Activated naive CD8-positive, alpha-beta T cell treated with anti-CD3 and anti-CD28 coated beads, Interleukin-2, amount 10 ng/mL, durations not matched to agents 7 days and 5 days (primary cell): ENCODE measurements at regions not wholly inside any gene's neighbourhood (a gene's known extent, or its start where the extent isn't known, plus 50 kb on each side); places are given as distances from the start of the nearest gene placed in this dataset.

Source experiments
- ATAC-seq: fragments of 150-1000 bp; cut with Tn5 transposase; one replicate; pipeline ENCODE4 v1.10.0; 2021; ENCODE audit warnings: low read depth, moderate library complexity
- POLR2A ChIA-PET: fragments of 350-600 bp; sonication (Branson Sonifier 250); formaldehyde crosslinking; loops from one replicate; lab custom pipeline; 2021; ENCODE audit warnings: antibody characterized with exemption; lab: Charles Lee
- DNase-seq: peaks from one replicate; pipeline ENCODE4 v3.0.0; 2021
- H3K27ac Mint-ChIP-seq: one replicate; pipeline ENCODE4 v1.8.0; 2022; ENCODE audit warnings: mild to moderate bottlenecking, mixed read lengths
- H3K27me3 Mint-ChIP-seq: one replicate; pipeline ENCODE4 v1.8.0; 2022; ENCODE audit warnings: mild to moderate bottlenecking, moderate library complexity, mixed read lengths
- H3K36me3 Mint-ChIP-seq: one replicate; pipeline ENCODE4 v1.8.0; 2021; ENCODE audit warnings: mild to moderate bottlenecking, mixed read lengths
- H3K4me1 Mint-ChIP-seq: one replicate; pipeline ENCODE4 v1.8.0; 2021; ENCODE audit warnings: mixed read lengths
- H3K4me3 Mint-ChIP-seq: one replicate; pipeline ENCODE4 v1.8.0; 2022; ENCODE audit warnings: mild to moderate bottlenecking, moderate library complexity, mixed read lengths
- H3K9me3 Mint-ChIP-seq: one replicate; pipeline ENCODE4 v1.8.0; 2021; ENCODE audit warnings: mixed read lengths

- DNase-seq (no peak), ATAC-seq (no peak)
- Mint-ChIP-seq H3K4me1 (no peaks in the 10 kb centered on the region), H3K27ac (no peak overlapping the region), H3K9me3 (no peaks in the 10 kb centered on the region), H3K36me3 (no peaks in the 10 kb centered on the region), H3K4me3 (no peak overlapping the region), H3K27me3 (peaks cover 9% of the 10 kb centered on the region)
- POLR2A ChIA-PET: no interaction called here
Observed at GRCh38 chr10:113264333-113265131, 288.3 kb upstream of the HABP2 start.

DNA sequence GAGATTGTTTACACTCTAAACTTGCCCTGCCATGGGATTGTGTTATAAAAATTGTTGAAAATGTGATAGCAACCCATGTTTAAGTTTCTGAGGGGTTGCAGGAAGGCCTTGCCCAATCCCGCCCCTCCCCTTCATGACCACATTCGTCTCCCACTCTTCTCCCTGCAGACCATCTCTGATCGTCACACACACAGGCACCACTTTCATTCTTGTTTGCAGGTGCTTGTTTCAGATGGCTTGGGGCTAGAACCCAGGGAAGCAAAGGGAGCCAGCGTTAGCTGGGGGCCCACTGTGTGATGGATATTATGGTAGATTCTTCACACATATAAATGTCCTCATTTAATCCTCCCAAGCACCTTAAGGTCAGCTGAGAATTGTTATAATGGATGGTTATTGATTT lies 286.7 kb upstream of the HABP2 start:
- Mint-ChIP-seq H3K27me3 (peaks cover 8% of the 10 kb centered on the region), H3K36me3 (no peaks in the 10 kb centered on the region), H3K9me3 (no peaks in the 10 kb centered on the region), H3K27ac (no peak overlapping the region), H3K4me1 (no peaks in the 10 kb centered on the region), H3K4me3 (no peak overlapping the region)
- POLR2A ChIA-PET: no interaction called here
- ATAC-seq (no peak), DNase-seq (no peak)

DNA sequence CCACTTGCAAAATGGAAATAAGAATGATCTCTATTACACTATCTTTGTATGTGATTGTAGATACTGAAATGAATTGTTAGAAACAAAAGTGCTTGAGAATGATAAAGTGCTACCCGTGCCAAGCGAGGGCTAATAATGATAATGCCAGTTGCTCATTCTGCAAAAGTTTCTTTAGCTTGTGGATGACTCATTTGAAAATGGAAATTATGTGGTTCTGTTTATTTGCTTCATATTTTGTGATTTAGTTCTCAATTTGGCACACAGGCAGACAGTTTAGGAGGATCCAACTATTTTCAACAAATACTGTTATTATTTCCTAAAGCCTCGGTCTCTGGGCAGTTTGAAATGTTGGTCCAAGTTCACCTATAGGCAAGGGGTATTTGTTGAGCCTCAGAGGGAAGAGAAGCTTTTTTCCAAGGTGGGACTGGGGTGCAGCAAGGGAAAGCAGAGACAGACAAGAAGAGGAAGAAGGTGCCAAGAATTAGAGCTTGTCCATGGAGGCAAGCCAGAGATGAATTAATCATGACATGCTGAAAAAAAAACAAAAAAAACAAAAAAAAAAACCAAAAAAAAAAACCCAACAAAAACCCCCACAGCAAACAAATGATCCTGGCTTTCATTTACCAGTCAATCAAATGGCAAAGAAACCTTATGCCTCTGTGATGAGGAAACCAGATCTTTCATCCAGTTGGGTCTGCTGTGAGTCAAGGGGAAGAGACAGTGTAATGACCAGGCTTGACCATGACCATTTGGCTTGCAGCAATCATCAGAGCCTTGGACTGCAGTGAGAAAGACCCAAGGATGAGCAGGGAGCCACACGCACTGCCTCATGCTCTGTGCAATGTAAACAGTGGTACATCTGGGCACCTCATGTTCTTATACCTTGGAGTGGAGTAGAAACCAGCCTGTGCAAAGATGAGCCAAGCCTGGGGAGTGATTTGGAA lies 285.0 kb upstream of the HABP2 start:
- POLR2A ChIA-PET: no interaction called here

GRCh38 chr10:113269333-113269732 lies 283.5 kb upstream of the HABP2 start:
- Mint-ChIP-seq H3K4me1 (no peaks in the 10 kb centered on the region), H3K9me3 (no peaks in the 10 kb centered on the region), H3K36me3 (no peaks in the 10 kb centered on the region), H3K27ac (no peak overlapping the region), H3K4me3 (no peak overlapping the region), H3K27me3 (peaks cover 2% of the 10 kb centered on the region)
- POLR2A ChIA-PET: no interaction called here
- no peak for DNase-seq
- no peak for ATAC-seq

More for the DNA sequence above, 285.0 kb upstream of the HABP2 start:
- no peak overlapping the region for H3K4me3 Mint-ChIP-seq
- no peaks in the 10 kb centered on the region for H3K36me3 Mint-ChIP-seq
- H3K4me1 Mint-ChIP-seq: no peaks in the 10 kb centered on the region
- H3K9me3 Mint-ChIP-seq: no peaks in the 10 kb centered on the region
- ATAC-seq (no peak), DNase-seq (no peak)
- no peaks in the 10 kb centered on the region for H3K27me3 Mint-ChIP-seq
- H3K27ac Mint-ChIP-seq: no peak overlapping the region

DNA sequence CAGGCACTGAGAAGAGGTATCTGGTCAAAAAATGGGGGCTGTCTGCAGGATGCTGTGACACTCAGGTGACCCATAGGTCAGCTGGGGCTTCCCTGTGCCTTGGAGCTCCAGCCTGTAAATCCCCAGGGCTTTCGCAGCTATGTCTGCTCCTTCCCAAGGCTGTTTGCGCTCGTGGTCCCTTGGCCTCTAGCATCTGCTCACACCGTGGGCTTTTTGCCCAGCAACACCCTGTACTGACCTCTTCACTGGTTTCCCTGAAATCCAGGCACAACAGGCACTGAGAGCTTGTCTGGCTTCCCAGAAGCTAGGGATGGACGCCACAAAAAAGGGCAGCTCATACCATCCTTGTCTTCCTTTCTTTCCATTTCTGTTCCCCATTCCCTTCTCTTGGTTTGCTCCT lies 280.3 kb upstream of the HABP2 start:
- ATAC-seq: no peak
- no peaks in the 10 kb centered on the region for H3K4me1 Mint-ChIP-seq
- H3K27me3 Mint-ChIP-seq: peaks cover 2% of the 10 kb centered on the region
- peaks cover 8% of the 10 kb centered on the region for H3K9me3 Mint-ChIP-seq
- DNase-seq: no peak
- no peak overlapping the region for H3K27ac Mint-ChIP-seq
- H3K4me3 Mint-ChIP-seq: no peak overlapping the region
- POLR2A ChIA-PET: interaction anchor here (0.6 kb wide), 1 partner anchor 335 kb away, joined by 3 read pairs; no protein-coding TSS in a partner anchor
- H3K36me3 Mint-ChIP-seq: no peaks in the 10 kb centered on the region

DNA sequence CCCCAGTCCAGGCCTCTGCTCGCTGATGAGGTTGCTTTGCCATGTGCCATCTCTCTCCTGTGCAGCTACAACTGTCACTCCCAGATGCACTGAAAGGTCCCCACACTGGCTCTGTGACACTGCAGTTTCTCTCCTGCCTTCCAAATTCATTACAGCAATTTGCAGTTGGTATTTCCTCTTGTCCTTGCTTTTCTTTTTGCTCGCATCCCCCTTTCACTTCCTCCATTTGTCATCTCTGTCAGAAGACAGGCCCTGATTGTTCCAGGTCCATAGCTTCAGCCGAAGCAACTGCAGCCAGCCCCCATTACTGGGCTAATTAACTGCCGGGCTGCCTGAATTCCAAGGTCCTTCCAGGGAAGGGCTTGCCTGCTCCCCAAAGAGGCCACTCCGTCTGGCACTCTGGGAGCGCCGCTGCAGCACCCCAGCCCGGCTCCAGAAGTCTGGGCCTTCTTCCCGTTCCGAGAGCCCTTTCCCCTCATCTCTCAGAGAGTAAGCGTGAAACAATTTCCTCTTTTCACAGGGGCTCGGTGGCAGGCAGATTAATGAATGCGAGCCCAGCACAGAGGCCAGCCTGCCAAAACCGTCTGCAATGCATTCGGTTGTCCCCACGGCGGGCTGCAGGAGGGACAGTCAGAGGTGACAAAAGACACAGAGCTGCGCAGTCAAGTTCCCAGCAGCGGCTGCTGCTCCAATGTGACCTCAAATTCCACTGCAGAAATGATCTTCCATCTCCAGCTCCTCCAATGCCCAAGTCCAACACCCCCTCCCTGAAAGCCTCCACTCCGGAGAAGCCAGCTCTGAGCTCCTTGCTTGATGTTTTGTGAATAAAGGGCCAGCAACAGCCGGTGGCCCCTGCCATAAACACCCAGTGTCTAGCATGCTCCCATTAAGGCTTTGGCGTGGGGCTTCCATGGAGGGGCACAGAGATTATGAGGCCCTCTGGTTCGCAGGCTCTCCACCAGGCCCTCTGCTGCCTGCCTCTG lies 279.4 kb upstream of the HABP2 start:
- H3K9me3 Mint-ChIP-seq: peaks cover 8% of the 10 kb centered on the region
- ATAC-seq (no peak), DNase-seq (no peak)
- peaks cover 2% of the 10 kb centered on the region for H3K27me3 Mint-ChIP-seq
- H3K4me1 Mint-ChIP-seq: no peaks in the 10 kb centered on the region
- no peaks in the 10 kb centered on the region for H3K36me3 Mint-ChIP-seq
- no peak overlapping the region for H3K27ac Mint-ChIP-seq
- H3K4me3 Mint-ChIP-seq: no peak overlapping the region
- POLR2A ChIA-PET: no interaction called here

GRCh38 chr10:113274176-113274829 lies 278.6 kb upstream of the HABP2 start:
- H3K4me1 Mint-ChIP-seq: no peaks in the 10 kb centered on the region
- peaks cover 8% of the 10 kb centered on the region for H3K9me3 Mint-ChIP-seq
- DNase-seq (no peak), ATAC-seq (no peak)
- H3K4me3 Mint-ChIP-seq: no peak overlapping the region
- peaks cover 2% of the 10 kb centered on the region for H3K27me3 Mint-ChIP-seq
- no peak overlapping the region for H3K27ac Mint-ChIP-seq
- POLR2A ChIA-PET: no interaction called here
- no peaks in the 10 kb centered on the region for H3K36me3 Mint-ChIP-seq

- ATAC-seq (no peak), DNase-seq (no peak)
- no peaks in the 10 kb centered on the region for H3K36me3 Mint-ChIP-seq
- H3K4me3 Mint-ChIP-seq: no peak overlapping the region
- POLR2A ChIA-PET: no interaction called here
- peaks cover 3% of the 10 kb centered on the region for H3K27me3 Mint-ChIP-seq
- no peak overlapping the region for H3K27ac Mint-ChIP-seq
- H3K4me1 Mint-ChIP-seq: no peaks in the 10 kb centered on the region
- H3K9me3 Mint-ChIP-seq: peaks cover 9% of the 10 kb centered on the region
Observed at GRCh38 chr10:113278221-113278620, 274.6 kb upstream of the HABP2 start.

- Mint-ChIP-seq H3K4me3 (no peak overlapping the region), H3K27me3 (peaks cover 3% of the 10 kb centered on the region), H3K36me3 (no peaks in the 10 kb centered on the region), H3K9me3 (peaks cover 9% of the 10 kb centered on the region), H3K27ac (no peak overlapping the region), H3K4me1 (no peaks in the 10 kb centered on the region)
- ATAC-seq (no peak), DNase-seq (no peak)
- POLR2A ChIA-PET: no interaction called here
Observed at GRCh38 chr10:113278664-113279063, 274.2 kb upstream of the HABP2 start.

DNA sequence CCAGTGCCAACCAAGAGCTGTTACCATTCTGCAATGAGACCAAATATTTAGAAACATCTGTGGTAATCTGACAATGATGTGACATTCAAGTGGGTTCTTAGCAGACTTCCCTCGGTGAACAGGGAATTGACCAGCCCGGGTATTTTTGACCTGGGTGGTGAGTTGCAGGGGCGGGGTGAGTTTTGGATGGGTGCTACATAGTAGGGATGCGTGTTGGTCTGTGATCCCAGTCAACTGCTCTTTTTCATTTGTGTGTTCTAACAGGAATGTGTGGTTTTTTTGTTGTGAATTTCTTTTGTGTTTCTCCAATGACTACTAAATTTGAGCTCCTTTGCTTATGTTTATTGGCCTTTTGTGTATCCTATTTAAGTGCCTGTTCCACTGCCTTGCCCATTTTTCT lies 273.6 kb upstream of the HABP2 start:
- ATAC-seq: no peak
- Mint-ChIP-seq H3K4me3 (no peak overlapping the region), H3K9me3 (peaks cover 9% of the 10 kb centered on the region)

GRCh38 chr10:113282564-113282963 lies 270.3 kb upstream of the HABP2 start:
- H3K4me1 Mint-ChIP-seq: peaks cover 4% of the 10 kb centered on the region
- DNase-seq: no peak

More for the DNA sequence above, 273.6 kb upstream of the HABP2 start:
- H3K27ac Mint-ChIP-seq: no peak overlapping the region
- H3K27me3 Mint-ChIP-seq: peaks cover 3% of the 10 kb centered on the region
- H3K4me1 Mint-ChIP-seq: no peaks in the 10 kb centered on the region
- DNase-seq: no peak
- POLR2A ChIA-PET: no interaction called here
- H3K36me3 Mint-ChIP-seq: no peaks in the 10 kb centered on the region

DNA sequence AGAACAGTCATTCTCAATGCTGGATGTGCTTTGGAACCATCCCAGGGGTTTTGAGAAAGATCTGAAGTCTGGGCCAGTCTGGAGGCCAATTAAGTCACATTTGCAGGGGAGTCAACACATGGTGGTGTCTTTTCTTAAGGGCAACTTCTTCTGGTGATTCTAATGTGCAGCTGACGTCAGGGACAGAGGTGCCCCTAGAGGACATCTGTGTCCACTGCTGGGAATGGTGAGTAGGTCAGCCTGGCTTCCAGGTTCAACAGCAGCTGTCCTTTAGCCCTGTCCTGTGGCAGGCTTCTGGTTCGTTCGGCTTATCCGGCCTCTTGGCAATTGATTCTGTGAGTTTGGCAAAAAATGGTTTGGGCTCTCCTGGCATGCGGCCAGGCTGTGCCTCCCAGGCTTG lies 269.7 kb upstream of the HABP2 start:
- peaks cover 4% of the 10 kb centered on the region for H3K4me1 Mint-ChIP-seq
- POLR2A ChIA-PET: no interaction called here

More at GRCh38 chr10:113282564-113282963, 270.3 kb upstream of the HABP2 start:
- POLR2A ChIA-PET: no interaction called here
- H3K36me3 Mint-ChIP-seq: no peaks in the 10 kb centered on the region
- no peak for ATAC-seq
- H3K4me3 Mint-ChIP-seq: no peak overlapping the region
- H3K9me3 Mint-ChIP-seq: peaks cover 1% of the 10 kb centered on the region
- no peak overlapping the region for H3K27ac Mint-ChIP-seq
- H3K27me3 Mint-ChIP-seq: peaks cover 7% of the 10 kb centered on the region

More for the DNA sequence above, 269.7 kb upstream of the HABP2 start:
- H3K4me3 Mint-ChIP-seq: no peak overlapping the region
- H3K9me3 Mint-ChIP-seq: peaks cover 1% of the 10 kb centered on the region
- H3K27me3 Mint-ChIP-seq: peaks cover 12% of the 10 kb centered on the region
- H3K36me3 Mint-ChIP-seq: no peaks in the 10 kb centered on the region
- ATAC-seq: no peak
- no peak for DNase-seq
- H3K27ac Mint-ChIP-seq: no peak overlapping the region
